NCI-H2029 (cell line): ENCODE measurements at regions not wholly inside any gene's neighbourhood (a gene's known extent, or its start where the extent isn't known, plus 50 kb on each side); places are given as distances from the start of the nearest gene placed in this dataset.
A peak's percentile ranks its signal among the peaks of the same experiment; 100 is the strongest.
"Not testable (repeated sequence)": the region's sequence is repeated elsewhere in the genome, so short reads cannot be mapped to it uniquely, and the experiment has no call there.

ENCODE experiments used
- DNase-seq: peaks from one replicate; lab custom pipeline; 2025; lab: John Stamatoyannopoulos, UW

- DNase-seq: peak; percentile 61
Observed at GRCh38 chr16:22436823-22437652, 62.6 kb upstream of the CDR2 start.

DNA sequence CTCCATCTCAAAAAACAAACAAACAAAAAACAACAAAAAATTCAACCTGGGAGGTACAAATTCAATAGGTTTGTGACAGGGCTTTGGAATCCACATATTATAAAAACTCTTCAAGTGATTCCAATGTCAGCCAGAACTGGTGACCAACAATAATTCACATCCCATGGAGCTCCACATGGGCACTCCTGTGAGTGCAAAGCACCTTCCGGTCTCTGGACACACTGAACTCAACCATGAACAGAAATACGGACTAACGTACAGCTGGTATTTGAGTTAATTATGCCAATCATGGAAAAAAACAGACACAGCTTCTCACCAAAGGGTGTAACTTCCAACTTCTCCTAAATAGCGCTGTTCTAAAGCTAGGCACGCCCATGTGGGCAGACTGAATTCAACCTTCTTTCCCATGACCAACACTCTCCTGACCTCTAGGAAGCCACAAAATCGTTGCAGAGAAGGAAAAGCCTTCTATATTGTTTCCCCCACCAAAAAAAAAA lies 62.0 kb upstream of the CDR2 start:
- DNase-seq: not testable (repeated sequence)

DNA sequence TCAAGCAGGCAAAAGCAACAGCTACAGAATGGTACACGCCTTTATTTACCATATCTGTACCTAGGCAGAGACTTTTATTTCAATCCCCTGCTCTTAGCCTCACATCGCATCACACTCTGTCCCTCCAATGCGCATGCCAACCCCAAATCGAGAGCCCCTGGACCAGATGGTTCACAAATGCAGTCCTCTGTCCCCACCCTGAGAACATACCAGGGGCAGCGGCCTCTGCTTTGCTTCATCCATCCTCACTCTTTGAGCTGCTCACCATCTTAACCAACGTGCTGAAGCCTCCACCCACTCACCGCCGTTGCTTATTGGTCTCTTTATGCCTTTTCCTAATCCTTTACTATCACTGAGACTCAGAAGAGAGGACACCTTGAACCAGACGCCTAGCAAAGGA lies 56.9 kb upstream of the CDR2 start:
- not testable (repeated sequence) for DNase-seq

GRCh38 chr16:22428654-22429053 lies 54.2 kb upstream of the CDR2 start:
- no peak for DNase-seq

- DNase-seq: no peak
Observed at GRCh38 chr16:22427556-22427955, 53.1 kb upstream of the CDR2 start.

- DNase-seq: no peak
Observed at GRCh38 chr16:22425847-22426246, 51.4 kb upstream of the CDR2 start.

DNA sequence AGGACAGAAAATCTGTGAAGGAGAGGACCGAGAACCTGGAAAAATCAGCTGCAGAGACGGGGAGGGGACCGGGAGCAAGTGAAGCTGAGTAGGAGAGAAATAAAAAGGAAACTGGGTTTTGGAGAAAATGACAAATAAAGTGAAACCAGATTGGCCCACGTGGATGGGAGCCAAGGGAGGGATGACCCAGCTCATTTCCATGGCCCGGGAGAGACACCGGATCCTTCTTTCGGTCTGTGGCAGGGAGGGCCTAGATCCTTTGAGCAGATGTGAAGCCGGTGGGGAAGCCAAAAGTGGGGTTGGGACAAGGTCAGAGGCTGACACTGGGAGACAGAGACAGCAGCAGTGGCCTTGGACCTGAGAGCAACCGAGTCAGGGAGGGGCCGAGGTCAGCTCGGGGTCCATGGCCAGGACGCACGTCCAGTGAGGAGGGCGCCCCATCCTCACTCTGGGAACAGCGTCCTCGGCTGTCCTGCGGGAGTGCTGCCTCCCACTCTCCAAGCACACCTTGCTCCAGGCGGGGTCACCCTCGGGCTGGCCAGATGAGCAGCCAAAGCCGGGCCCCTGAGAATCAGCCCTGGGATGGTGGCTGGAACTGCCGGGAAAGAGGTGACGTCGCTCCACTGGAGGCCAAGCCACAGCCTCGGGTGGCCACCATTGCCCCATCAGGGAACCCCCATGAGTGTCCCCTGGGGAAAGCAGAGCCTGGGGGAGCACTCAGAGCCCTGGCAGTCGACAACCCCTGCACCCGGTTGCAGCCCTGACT lies 50.8 kb upstream of the CDR2 start:
- DNase-seq: no peak

DNA sequence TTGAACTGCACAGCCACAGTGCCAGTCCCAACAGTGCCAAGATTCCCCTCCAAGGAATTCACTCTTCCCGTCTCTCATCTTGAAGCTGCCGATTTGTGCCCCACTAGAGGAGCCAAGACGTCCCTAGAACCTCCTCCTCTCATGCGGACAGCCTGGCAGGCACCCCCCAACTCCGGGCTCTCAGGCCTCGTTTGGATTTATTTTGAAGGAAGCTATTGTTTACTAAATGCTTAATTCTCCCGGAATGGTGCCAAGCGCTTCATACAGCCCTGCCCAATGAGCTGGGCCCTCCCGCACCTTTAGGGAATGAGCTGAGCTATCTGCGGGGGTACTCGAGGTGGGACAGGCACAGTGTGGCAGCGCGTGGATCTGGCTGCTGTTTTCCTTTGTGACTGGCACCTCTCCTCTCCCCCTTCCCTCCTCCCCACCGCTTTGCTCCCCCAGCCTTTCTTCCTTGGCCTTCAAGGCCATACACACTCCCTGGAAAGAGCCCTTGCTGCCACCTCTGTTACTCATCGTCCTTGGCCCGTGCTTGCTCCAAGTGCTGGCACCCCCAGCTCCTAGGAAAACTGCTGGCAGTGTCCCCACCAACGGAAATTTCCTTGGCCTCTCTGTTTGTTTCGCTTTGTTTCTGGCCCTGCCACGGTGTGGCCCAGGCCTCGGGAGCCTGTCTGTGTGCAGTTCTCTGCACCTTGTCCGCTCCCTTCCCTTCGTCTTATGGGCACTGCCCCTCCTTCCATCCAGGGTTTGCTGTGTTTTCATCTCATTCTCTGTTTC lies 49.9 kb upstream of the CDR2 start:
- DNase-seq: no peak
